ENCODE measurements at regions not wholly inside any gene's neighbourhood (a gene's known extent, or its start where the extent isn't known, plus 50 kb on each side); places are given as distances from the start of the nearest gene placed in this dataset.

- Histone ChIP-seq H4K91ac (ENCODE audit: insufficient read length, low read depth, low read length) (no peak overlapping the region), H2AK5ac (ENCODE audit: insufficient read length, low read length) (no peak overlapping the region), H3K79me2 (ENCODE audit: insufficient read depth, low read length) (no peaks in the 10 kb centered on the region), H3K4ac (ENCODE audit: low read depth, low read length) (no peak overlapping the region), H3K18ac (ENCODE audit: insufficient read length, low read depth, low read length) (no peak overlapping the region), H3K27ac (ENCODE audit: insufficient read length, low read depth, low read length) (no peak overlapping the region), H4K5ac (ENCODE audit: insufficient read length, low read depth, low read length) (no peak overlapping the region), H3K4me1 (ENCODE audit: insufficient read depth, low read length) (no peaks in the 10 kb centered on the region), H3K23ac (ENCODE audit: insufficient read length, low read depth, low read length) (no peak overlapping the region), H4K8ac (replicated peaks; ENCODE audit: insufficient read length, low read depth, low read length) (no peak overlapping the region), H3K14ac (ENCODE audit: insufficient read depth, low read length) (no peak overlapping the region), H3K79me1 (ENCODE audit: insufficient read depth, low read depth, low read length, poor library complexity, severe bottlenecking) (no peaks in the 10 kb centered on the region), H3T11ph (ENCODE audit: low read length) (no peak overlapping the region), H3K9me3 (ENCODE audit: control insufficient read depth, low read depth, low read length) (peaks cover 3% of the 10 kb centered on the region), H2BK5ac (ENCODE audit: insufficient read length, low read length) (no peak overlapping the region), H3K56ac (ENCODE audit: insufficient read length, low read depth, low read length) (no peak overlapping the region), H3K27me3 (ENCODE audit: insufficient read depth, low read length) (no peaks in the 10 kb centered on the region; the same call in 1 of the 2 replicates), H2BK20ac (ENCODE audit: low read depth, low read length, poor library complexity, severe bottlenecking) (no peak overlapping the region), H3K9ac (ENCODE audit: extremely low read depth, insufficient read length, low read length) (no peak overlapping the region), H3K23me2 (ENCODE audit: insufficient read length, low read depth, low read length, poor library complexity, severe bottlenecking) (no peaks in the 10 kb centered on the region), H2BK12ac (ENCODE audit: insufficient read length, low read depth, low read length) (no peak overlapping the region), H3K4me2 (ENCODE audit: insufficient read depth, insufficient read length, low read length) (no peak overlapping the region), H2AFZ (ENCODE audit: low read length) (no peak overlapping the region), H2BK120ac (ENCODE audit: low read depth, low read length, poor library complexity, severe bottlenecking) (no peak overlapping the region), H2BK15ac (ENCODE audit: low read depth, low read length) (no peak overlapping the region), H4K20me1 (ENCODE audit: control insufficient read depth, insufficient read depth, insufficient read length) (no peaks in the 10 kb centered on the region)
- Mint-ChIP-seq H3K27me3 (ENCODE audit: low read depth) (peaks cover 2% of the 10 kb centered on the region), H3K4me1 (peaks cover 2% of the 10 kb centered on the region in 2 experiments; a peak in 1 of 4 replicates), H3K27ac (no peak overlapping the region), H3K36me3 (ENCODE audit: insufficient read depth in 1 of 3, low read depth in 3 of 3) (peaks cover 3 to 7% (median 5%) of the 10 kb centered on the region in 3 experiments; a peak in 4 of 7 replicates), H3K4me3 (no peak overlapping the region), H3K9me3 (peaks cover 8 to 9% of the 10 kb centered on the region in 2 experiments)
- WGBS (ENCODE audit: extremely low coverage, insufficient read length, low lambda C conversion rate): no CpG with 5 or more reads among the region's 7 CpGs
- no peak for TF ChIP-seq CTCF (conservative IDR thresholded peaks at IDR 0.05)
- DNase-seq: no peak
These were observed 62.1 kb upstream of the TMEM97 start for GRCh38 chr17:28256881-28257280.

Measured in H9 (cell line).